GM12878 (cell line): ENCODE measurements at regions not wholly inside any gene's neighbourhood (a gene's known extent, or its start where the extent isn't known, plus 50 kb on each side); places are given as distances from the start of the nearest gene placed in this dataset.

Source experiments
- FOS ChIP-seq: IDR thresholded peaks from 3 replicates; pipeline ENCODE4 v1.6.1; 2011; ENCODE audit warnings: borderline replicate concordance; ENCODE audit not compliant: insufficient read length; ENCODE audit errors: extremely low read depth
- GABPA ChIP-seq: IDR thresholded peaks from 2 replicates; pipeline ENCODE4 v1.6.1; 2014; ENCODE audit warnings: antibody characterized with exemption, low read depth, mild to moderate bottlenecking, inconsistent platforms
- HDGF ChIP-seq: fragments of 450-650 bp; IDR thresholded peaks from 2 replicates; pipeline ENCODE4 v1.6.1; 2016; ENCODE audit warnings: antibody characterized with exemption
- NFYB ChIP-seq: IDR thresholded peaks from 2 replicates; pipeline ENCODE4 v1.6.1; 2011; ENCODE audit warnings: low read depth, mild to moderate bottlenecking, low read length, improper control_type of control experiment, moderate library complexity; ENCODE audit not compliant: insufficient read depth
- POLR2A ChIP-seq: IDR thresholded peaks from 2 replicates; pipeline ENCODE4 v1.6.1; 2011; ENCODE audit warnings: low read depth, mild to moderate bottlenecking, low read length
- SP1 ChIP-seq: IDR thresholded peaks from one replicate; pipeline ENCODE4 v1.6.1; 2011; ENCODE audit warnings: low read depth, low read length
- TARDBP ChIP-seq: IDR thresholded peaks from 2 replicates; pipeline ENCODE4 v1.6.1; 2016; ENCODE audit warnings: borderline replicate concordance
- USF2 ChIP-seq: IDR thresholded peaks from 2 replicates; pipeline ENCODE4 v1.6.1; 2011; ENCODE audit warnings: low read depth, low read length, improper control_type of control experiment, borderline replicate concordance
- YY1 ChIP-seq: IDR thresholded peaks from 2 replicates; pipeline ENCODE4 v1.6.1; 2011; ENCODE audit warnings: low read depth, mild to moderate bottlenecking, low read length

- TF ChIP-seq FOS (no peak), POLR2A (no peak), GABPA (no peak), TARDBP (no peak), SP1 (no peak), USF2 (no peak), HDGF (no peak), NFYB (no peak), YY1 (no peak)
Measured at GRCh38 chrX:536616-537015, 94.0 kb upstream of the SHOX start.
